Esophagus muscularis mucosa (tissue), 4 donors: ENCODE measurements at regions not wholly inside any gene's neighbourhood (a gene's known extent, or its start where the extent isn't known, plus 50 kb on each side); places are given as distances from the start of the nearest gene placed in this dataset.

Source experiments
- DNase-seq: peaks from one replicate; pipeline ENCODE4 v3.0.0-alpha.2; 2017; ENCODE audit errors: extremely low spot score
- H3K27ac ChIP-seq, 4 donors: fragments of 200-600 bp; sonication (generic); replicated peaks in 1 of 4; 1 replicate in 3 of 4; 2 replicates in 1 of 4; pipeline ENCODE4 v1.5.1; 2016 to 2019; ENCODE audit warnings: mild to moderate bottlenecking in 1 of 4
- H3K27me3 ChIP-seq, 4 donors: fragments of 200-600 bp; sonication (generic); one replicate each; pipeline versions ENCODE4 v1.5.1 to v1.6.0; 2016 to 2019
- H3K36me3 ChIP-seq, 4 donors: fragments of 200-600 bp; sonication (generic); one replicate each; pipeline ENCODE4 v1.5.1; 2016 to 2019
- H3K4me1 ChIP-seq, 4 donors: fragments of 200-600 bp; sonication (generic); one replicate each; pipeline ENCODE4 v1.5.1; 2016 to 2019
- H3K4me3 ChIP-seq, 4 donors: fragments of 200-600 bp; sonication (generic); 1 replicate in 2 of 4; 2 replicates in 2 of 4; pipeline ENCODE4 v1.5.1; 2016 to 2019; ENCODE audit warnings: mild to moderate bottlenecking in 4 of 4, moderate library complexity in 1 of 4
- H3K9me3 ChIP-seq, 4 donors: fragments of 200-600 bp; sonication (generic); 1 replicate in 3 of 4; 2 replicates in 1 of 4; pipeline ENCODE4 v1.5.1; 2016 to 2019
- CTCF ChIP-seq, 3 experiments: fragments of 200-600 bp in 2 of 3; fragments of 450-650 bp in 1 of 3; sonication (generic) in 2 of 3; IDR thresholded peaks; one replicate each; pipeline ENCODE4 v1.5.1; 2017 to 2019; ENCODE audit warnings: antibody characterized with exemption in 3 of 3, mild to moderate bottlenecking in 2 of 3, moderate library complexity in 1 of 3
- EP300 ChIP-seq: sonication (generic); formaldehyde crosslinking; IDR thresholded peaks from one replicate; pipeline ENCODE4 v1.6.1; 2017; ENCODE audit warnings: antibody characterized with exemption
- POLR2A ChIP-seq: fragments of 450-650 bp; IDR thresholded peaks from one replicate; pipeline ENCODE4 v1.6.1; 2017; ENCODE audit warnings: antibody characterized with exemption, moderate library complexity, mild to moderate bottlenecking, low read depth
- POLR2AphosphoS5 ChIP-seq, 2 donors: sonication (generic); formaldehyde crosslinking; IDR thresholded peaks; one replicate each; pipeline ENCODE4 v1.6.1; 2017; ENCODE audit warnings: antibody characterized with exemption in 2 of 2
- WGBS: methylation state at CpG from one replicate; pipeline ENCODE4 v1.1.5; 2018; 5-methylcytosine and 5-hydroxymethylcytosine counted together
- intact Hi-C: fragments of 100-400 bp; cut with DNase I; formaldehyde crosslinking; loops from one replicate; pipeline ENCODE4 v1.15.1; 2023

- Histone ChIP-seq H3K36me3 (no peaks in the 10 kb centered on the region), H3K27ac (no peak overlapping the region), H3K4me1 (no peaks in the 10 kb centered on the region), H3K9me3 (no peaks in the 10 kb centered on the region), H3K4me3 (no peak overlapping the region), H3K27me3 (no peaks in the 10 kb centered on the region)
- no peak for TF ChIP-seq CTCF (IDR thresholded peaks at IDR 0.05)
- TF ChIP-seq EP300: no peak
- TF ChIP-seq POLR2AphosphoS5 (IDR thresholded peaks at IDR 0.05): no peak
- no peak for TF ChIP-seq POLR2A
- 58% methylated on average over 4 of the region's 4 CpGs for WGBS
- intact Hi-C loops: no loop called here
- DNase-seq: no peak
Measured at GRCh38 chr12:59940631-59941342, 345.0 kb downstream of the SLC16A7 start.

GRCh38 chr12:59941461-59941860 lies 345.6 kb downstream of the SLC16A7 start:
- H3K4me3 ChIP-seq: no peak overlapping the region
- no peak for DNase-seq
- H3K4me1 ChIP-seq: no peaks in the 10 kb centered on the region
- H3K27ac ChIP-seq: no peak overlapping the region
- H3K27me3 ChIP-seq: no peaks in the 10 kb centered on the region
- H3K9me3 ChIP-seq: no peaks in the 10 kb centered on the region
- H3K36me3 ChIP-seq: no peaks in the 10 kb centered on the region
- TF ChIP-seq EP300 (no peak), POLR2A (no peak), CTCF (IDR thresholded peaks at IDR 0.05) (no peak), POLR2AphosphoS5 (IDR thresholded peaks at IDR 0.05) (no peak)
- intact Hi-C loops: no loop called here

GRCh38 chr12:59944177-59944576 lies 348.3 kb downstream of the SLC16A7 start:
- Histone ChIP-seq H3K27me3 (no peaks in the 10 kb centered on the region), H3K36me3 (no peaks in the 10 kb centered on the region), H3K4me1 (no peaks in the 10 kb centered on the region), H3K4me3 (no peak overlapping the region), H3K27ac (no peak overlapping the region), H3K9me3 (no peaks in the 10 kb centered on the region)
- intact Hi-C loops: no loop called here
- TF ChIP-seq EP300 (no peak), POLR2AphosphoS5 (IDR thresholded peaks at IDR 0.05) (no peak), POLR2A (no peak), CTCF (IDR thresholded peaks at IDR 0.05) (no peak)
- no peak for DNase-seq

- Histone ChIP-seq H3K4me1 (no peaks in the 10 kb centered on the region), H3K27ac (no peak overlapping the region), H3K9me3 (no peaks in the 10 kb centered on the region), H3K4me3 (no peak overlapping the region), H3K36me3 (no peaks in the 10 kb centered on the region), H3K27me3 (no peaks in the 10 kb centered on the region)
- intact Hi-C loops: no loop called here
- TF ChIP-seq EP300 (no peak), POLR2A (no peak), POLR2AphosphoS5 (IDR thresholded peaks at IDR 0.05) (no peak), CTCF (IDR thresholded peaks at IDR 0.05) (no peak)
- DNase-seq: no peak
- 74% methylated on average over 2 of the region's 2 CpGs for whole genome bisulfite sequencing
Measured at GRCh38 chr12:59946635-59947034, 350.8 kb downstream of the SLC16A7 start.

GRCh38 chr12:59963546-59963945 lies 367.7 kb downstream of the SLC16A7 start:
- Histone ChIP-seq H3K9me3 (no peaks in the 10 kb centered on the region), H3K27ac (no peak overlapping the region), H3K4me3 (no peak overlapping the region), H3K36me3 (no peaks in the 10 kb centered on the region), H3K4me1 (peaks cover 0 to 8% (median 6%) of the 10 kb centered on the region in 4 donors), H3K27me3 (no peaks in the 10 kb centered on the region)
- TF ChIP-seq POLR2A (no peak), POLR2AphosphoS5 (IDR thresholded peaks at IDR 0.05) (no peak), CTCF (IDR thresholded peaks at IDR 0.05) (no peak), EP300 (no peak)
- intact Hi-C loops: no loop called here
- 87% methylated on average over 1 of the region's 1 CpG for WGBS
- no peak for DNase-seq
